GM18505 (cell line): ENCODE measurements at regions not wholly inside any gene's neighbourhood (a gene's known extent, or its start where the extent isn't known, plus 50 kb on each side); places are given as distances from the start of the nearest gene placed in this dataset.
"Not testable (repeated sequence)": the region's sequence is repeated elsewhere in the genome, so short reads cannot be mapped to it uniquely, and the experiment has no call there.

Experiments used
- ATAC-seq: cut with Tn5 transposase; IDR thresholded peaks from one replicate; pipeline ENCODE4 v1.9.1; 2021; ENCODE audit not compliant: unreplicated experiment
- POLR2A ChIP-seq: IDR thresholded peaks from 4 replicates; pipeline ENCODE4 v1.6.1; 2011; ENCODE audit warnings: borderline replicate concordance; ENCODE audit not compliant: insufficient read depth, insufficient read length; ENCODE audit errors: extremely low read depth

DNA sequence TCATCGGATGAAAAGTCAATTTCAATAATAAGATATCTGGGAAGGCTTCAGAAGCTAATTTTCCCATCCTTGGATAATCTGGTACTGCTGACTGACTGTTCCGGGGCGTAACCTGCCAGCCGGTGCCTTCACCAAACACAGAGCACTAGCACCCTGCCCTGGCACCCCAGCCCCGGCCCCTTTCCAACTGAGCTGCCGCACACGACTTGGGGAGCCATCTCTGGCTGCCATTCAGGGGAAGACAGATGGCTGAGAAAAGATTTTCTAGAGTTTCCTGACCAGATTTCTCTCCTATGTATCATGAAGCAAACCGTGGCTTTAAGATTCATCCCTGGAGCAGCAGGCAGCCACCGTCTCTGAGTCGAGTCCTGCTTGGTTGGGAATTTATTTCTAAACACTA, 96.0 kb upstream of the SYT6 start:
- TF ChIP-seq POLR2A = no peak
- no peak for ATAC-seq

DNA sequence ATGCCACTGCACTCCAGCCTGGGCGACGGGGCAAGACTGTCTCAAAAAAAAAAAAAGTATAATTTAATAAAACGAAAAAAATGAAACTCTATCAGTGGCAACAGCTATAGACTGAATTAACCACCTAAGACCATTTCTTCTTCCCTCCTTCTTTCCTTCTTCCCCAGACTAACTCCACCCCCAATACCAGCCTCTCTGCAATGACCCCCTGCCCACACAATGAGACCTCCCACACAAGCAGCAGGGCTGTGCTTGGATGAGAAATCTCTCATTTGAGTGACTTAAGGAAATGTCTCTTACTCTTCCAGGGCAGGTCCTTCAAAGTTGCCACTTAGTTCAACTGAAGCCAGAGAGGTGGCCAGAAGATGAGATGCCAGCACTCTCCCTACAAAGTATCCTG, 94.5 kb upstream of the SYT6 start:
- TF ChIP-seq POLR2A = no peak
- ATAC-seq = no peak

DNA sequence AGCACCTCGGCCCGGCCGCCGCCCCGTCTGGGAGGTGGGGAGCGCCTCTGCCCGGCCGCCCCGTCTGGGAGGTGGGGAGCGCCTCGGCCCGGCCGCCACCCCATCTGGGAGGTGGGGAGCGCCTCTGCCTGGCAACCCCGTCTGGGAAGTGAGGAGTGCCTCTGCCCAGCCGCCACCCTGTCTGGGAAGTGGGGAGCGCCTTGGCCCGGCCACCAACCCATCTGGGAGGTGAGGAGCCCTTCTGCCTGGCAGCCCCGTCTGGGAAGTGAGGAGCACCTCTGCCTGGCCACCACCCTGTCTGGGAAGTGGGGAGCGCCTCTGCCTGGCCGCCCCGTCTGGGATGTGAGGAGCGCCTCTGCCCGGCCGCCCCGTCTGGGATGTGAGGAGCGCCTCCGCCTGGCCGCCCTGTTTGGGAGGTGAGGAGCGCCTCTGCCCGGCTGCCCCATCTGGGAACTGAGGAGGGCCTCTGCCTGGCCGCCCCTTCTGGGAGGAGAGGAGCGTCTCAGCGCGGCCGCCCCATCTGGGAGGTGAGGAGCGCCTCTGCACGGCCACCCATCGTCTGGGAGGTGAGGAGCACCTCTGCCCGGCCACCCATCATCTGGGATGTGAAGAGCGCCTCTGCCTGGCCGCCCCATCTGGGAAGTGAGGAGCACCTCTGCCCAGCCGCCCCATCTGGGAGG, 89.0 kb upstream of the SYT6 start:
- ATAC-seq = not testable (repeated sequence)

DNA sequence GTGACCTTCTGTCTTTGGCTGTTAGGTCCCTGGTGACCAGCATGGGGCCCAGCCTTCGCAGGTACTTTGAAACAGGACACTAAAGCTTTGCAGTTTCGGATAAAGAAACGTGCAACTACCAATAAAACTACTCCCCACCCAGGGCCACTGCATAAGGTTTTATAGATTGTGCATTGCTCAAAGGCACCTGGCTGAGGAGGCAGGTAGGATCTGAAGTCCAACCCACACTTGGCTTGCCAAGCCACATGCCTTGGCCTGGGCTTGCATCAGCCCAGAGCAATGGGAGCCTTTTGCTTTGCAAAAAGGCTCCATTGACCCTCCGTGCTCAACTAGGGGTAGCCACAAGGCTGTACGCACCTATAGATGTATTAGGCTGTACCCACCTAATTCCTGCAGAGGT, 84.4 kb upstream of the SYT6 start:
- no peak for TF ChIP-seq POLR2A
- ATAC-seq = no peak

DNA sequence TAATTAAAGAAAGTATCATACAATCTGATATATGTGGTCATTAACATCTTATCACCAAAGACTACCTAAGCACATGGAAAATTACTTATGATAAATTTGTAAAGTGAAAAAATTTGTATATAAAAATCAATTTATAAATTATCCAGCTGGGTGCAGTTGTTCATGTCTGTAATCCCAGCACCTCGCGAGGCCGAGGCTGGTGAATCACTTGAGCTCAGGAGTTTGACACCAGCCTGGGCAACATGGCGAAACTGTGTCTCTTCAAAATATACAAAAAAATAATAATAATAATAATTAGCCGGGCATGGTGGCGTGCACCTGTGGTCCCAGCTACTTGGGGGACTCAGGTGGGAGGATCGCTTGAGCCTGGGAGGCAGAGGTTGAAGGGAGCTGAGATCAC, 82.8 kb upstream of the SYT6 start:
- ATAC-seq = no peak
- no peak for TF ChIP-seq POLR2A

DNA sequence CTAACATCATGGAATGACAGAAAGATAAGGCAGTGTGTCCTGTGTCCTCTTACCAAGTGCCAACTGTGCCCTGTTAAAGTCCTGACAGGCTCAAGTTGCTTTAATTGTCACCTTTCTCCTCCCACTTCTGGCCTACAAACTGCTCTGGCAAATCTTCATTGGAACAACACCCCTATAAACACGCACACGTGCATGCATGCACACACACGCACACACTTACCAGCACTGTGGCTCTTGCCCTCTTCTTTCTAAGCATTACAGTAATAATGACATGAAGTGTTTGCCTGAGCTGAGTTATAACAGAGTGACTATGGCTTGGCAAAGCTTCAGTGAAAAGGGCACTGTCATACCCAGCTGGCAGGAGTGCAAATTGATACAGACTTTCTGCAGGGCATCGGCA, 82.3 kb upstream of the SYT6 start:
- no peak for TF ChIP-seq POLR2A
- ATAC-seq = no peak

DNA sequence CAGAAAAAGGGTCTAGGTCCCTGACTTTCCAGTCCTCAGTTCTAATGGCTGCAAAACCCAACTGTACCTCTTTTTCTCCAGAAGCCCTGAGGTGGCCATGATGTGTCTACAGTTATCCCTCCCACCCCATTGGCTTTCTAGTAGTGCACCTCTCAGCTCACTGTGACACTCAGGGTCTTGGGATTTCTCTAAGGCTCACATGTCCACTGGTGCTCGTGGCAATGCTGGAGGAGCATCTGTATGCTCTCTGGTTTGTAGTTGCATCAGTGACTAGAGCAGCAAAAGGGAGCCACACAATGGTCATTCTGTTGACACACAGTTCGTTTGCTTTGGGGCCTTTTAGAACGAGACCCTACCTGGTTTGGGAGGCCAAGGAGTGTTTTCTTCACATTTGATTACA, 81.6 kb upstream of the SYT6 start:
- ATAC-seq = no peak

DNA sequence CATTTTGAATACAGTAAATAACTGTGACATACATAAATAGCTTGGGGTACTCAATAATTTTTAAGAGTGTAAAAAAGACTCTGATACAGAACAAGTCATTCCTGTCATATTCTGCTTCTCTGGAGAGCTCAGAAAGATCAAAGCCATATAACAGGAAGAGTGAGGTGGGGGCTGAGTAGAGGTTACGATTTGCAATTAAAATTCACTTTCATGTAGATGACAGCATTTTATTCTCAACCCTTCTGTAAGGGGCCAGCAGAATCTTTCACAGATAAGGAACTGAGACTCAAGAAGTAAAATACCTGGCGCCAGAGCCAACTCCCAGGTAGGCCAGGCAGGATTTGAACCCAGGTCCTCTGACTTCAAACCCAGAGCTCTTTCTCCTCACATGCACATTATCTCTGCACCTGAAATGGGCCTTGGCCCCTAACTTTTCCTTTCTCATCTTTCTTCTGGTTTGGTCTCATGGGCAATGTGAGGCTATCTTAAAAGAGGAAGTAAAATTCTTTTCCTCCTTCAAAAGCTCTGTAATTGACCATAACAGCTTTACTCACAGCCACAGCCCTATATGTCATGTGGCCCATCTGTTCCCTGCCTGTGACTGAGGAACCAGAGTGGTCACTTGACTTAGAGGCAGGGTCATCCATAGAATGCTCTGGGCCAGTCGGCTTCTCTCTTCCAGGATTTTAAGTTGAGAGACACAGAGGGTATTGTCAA, 80.9 kb upstream of the SYT6 start:
- TF ChIP-seq POLR2A = no peak
- ATAC-seq = no peak

More for the DNA sequence above, 81.6 kb upstream of the SYT6 start:
- TF ChIP-seq POLR2A = no peak

DNA sequence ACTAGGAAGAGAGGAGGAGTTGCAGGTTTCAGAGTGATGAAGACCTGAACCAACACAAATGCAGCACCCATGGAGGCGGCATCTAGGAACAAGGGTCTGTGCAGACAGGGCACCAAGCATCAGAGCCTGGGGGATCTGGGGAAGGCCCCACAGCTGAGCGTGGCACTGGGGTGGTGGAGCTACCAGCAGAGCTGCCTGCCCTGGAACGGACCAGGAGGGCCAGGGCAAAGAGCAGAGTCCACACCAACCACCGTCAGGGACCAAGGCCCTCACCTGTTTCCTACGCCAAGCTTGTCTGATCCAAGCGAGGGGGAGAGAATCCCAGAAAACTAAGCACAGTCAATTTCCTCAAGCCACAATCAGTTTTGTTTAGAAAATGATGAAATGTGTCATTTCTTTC, 79.0 kb upstream of the SYT6 start:
- ATAC-seq = no peak
- TF ChIP-seq POLR2A = no peak

DNA sequence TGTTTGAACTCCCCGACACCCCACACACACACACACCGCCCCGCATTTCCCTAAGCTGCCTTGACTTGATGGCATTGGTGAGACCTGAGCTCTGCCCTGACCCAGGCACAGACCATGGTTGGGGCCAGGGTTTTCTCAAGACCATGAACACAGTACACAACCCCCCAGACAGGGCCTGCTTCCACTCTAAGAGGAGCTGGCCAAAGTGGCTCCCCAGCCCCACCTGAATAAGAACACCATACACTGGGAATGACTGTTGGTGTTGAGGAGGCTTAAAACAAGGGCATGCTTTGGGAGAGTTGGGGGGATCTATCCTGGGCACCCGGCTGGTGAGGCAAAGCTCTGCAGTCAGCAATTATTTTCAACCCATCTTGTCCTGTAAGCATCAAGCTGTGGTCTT, 77.6 kb upstream of the SYT6 start:
- no peak for ATAC-seq
- TF ChIP-seq POLR2A = no peak

DNA sequence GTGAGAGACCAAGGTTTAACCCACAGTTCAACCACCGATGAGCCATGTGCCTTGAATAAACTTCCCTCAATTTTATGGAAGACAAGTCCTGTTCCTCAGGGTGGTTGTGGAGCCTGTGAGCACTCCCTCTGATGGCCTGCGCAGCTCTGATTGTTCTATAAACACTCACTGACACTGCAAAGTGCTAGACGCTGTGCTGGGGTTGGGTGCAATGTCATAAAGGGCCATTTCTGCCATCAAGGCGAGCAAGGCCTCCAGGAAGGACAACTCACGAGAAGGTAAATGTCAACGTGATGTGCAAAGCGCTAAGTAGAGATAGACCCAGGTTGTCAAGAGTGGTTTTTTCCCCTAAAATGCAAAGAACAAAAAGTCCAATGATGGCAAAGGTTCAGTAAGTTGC, 75.7 kb upstream of the SYT6 start:
- no peak for TF ChIP-seq POLR2A
- ATAC-seq = no peak

DNA sequence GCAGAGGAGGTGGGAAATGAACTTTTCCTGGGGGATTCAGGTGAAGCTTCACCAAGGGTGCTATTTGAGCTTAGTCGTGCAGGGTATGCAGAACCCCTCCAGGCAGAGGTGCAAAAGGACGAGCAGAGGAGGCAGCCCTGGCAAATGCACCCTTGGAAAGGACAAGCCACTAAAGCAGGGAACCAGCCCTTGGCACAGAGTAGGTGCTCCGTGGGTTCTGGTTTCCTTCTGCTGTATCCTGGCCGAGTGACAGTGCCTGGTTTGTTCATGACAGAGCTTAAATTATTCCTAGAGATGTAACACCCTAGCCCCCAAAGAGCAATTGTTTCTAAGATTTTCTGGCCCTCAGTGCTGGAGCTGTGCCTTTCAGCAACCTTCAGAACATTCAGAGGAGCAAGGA, 73.4 kb upstream of the SYT6 start:
- no peak for ATAC-seq
- no peak for TF ChIP-seq POLR2A

DNA sequence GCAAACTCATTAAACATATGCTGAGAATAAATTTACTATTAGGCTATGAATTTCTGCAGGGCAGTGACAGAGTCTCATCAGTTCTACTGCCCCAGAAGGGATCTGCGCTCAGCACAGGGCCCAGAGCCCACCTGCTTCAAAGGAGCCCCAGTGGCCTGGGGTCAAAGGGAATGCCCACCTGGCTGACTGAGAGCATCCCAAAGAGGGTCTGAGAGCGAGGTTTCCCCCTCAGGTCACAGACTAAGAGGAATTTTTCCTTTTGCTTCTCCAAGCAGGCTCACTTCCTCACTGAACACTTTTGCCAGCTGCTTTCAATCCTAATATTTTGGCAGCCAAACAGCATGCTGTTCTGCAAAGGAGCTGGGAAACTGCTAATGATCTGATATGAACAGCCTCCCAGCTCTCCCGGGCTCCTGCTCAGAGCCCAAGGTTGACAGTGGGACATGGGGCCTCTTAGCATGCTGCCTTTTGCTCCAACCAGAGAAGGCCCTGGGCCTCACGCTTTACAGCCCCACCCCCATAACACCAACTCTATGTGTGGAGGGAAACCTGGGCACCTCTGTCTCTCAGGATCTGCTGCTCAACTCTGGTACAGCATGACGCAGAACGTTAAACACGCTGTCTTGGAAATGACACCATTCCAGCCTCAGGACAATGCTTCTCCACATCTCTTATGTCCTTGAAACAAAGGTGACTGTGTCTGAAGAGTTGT, 70.7 kb upstream of the SYT6 start:
- no peak for ATAC-seq
- TF ChIP-seq POLR2A = no peak

DNA sequence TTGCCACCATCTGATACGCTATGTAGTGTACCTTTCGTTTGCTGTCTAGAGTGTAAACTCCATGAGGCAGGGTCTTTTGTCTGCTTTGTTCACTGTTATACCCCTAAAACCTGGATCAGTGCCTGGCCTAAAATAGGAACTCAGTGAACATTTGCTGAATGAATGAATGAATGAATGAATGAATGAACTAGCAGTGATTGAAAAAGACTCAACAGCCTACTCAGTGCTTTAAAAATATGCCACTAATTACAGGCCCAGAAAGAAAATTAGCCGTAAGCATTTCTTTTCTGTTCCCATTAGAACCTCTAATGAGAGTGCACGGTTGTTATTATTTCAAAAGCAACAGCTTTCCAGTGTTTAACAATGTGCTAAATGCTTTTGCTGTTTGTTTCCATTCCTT, 69.3 kb upstream of the SYT6 start:
- no peak for ATAC-seq
- no peak for TF ChIP-seq POLR2A

DNA sequence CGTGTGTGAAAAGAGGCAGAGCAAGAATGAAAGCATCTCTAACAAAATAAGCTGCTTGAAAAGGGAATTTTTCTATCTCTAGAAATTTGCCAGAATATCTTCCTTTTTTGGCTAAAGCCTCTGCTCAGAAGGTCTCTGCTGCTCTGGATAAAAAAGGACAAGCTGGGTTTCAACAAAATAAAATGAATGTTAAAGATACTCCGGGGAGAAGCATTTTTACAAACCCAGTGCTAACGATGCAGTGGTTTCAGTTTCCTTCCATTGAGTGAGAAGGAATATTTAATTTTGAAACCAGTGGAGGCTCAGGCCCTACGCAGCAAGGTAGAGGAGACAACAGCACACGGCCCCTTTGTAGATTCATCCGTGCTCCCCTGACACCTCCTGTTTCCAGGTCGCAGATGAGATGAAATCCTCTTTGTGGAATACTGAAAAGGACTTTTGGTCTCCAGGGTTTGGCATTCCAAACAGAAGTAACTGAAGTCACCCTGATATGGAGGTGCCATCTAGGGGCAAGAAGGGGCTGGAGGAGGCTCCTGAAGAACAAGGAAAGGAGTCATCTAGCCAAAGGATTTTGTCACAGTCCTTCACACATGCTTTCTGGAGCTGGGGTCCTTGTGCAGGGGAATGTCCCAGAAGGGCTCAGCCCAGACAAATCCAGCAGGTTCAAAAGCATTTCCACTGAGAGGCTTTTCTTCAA, 65.7 kb upstream of the SYT6 start:
- no peak for TF ChIP-seq POLR2A
- no peak for ATAC-seq
